HG02759 (cell line): ENCODE measurements at regions not wholly inside any gene's neighbourhood (a gene's known extent, or its start where the extent isn't known, plus 50 kb on each side); places are given as distances from the start of the nearest gene placed in this dataset.
"Not testable (repeated sequence)": the region's sequence is repeated elsewhere in the genome, so short reads cannot be mapped to it uniquely, and the experiment has no call there.

Source experiments
- ATAC-seq: cut with Tn5 transposase; IDR thresholded peaks from one replicate; pipeline ENCODE4 v1.9.1; 2021; ENCODE audit warnings: mild to moderate bottlenecking, moderate library complexity; ENCODE audit not compliant: unreplicated experiment

DNA sequence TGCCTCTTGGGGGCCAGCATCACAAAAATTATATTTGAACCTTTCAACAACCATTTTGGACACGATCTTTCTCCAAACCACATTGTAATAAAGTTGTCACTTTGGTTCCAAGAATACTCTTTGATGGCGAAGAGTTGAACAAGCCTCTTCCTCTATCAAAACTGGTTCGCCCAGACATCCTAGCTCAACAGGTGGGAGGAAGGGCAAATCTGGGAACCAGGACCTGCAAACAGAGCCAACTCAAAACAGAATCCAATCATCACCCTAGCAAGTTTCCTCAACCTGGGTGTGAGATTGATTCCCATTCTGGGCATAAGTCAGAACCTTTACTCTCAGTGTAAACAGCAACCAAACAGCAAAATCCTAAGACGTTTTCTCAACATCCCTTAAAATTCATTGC, 141.2 kb upstream of the RREB1 start:
- ATAC-seq, result no peak

DNA sequence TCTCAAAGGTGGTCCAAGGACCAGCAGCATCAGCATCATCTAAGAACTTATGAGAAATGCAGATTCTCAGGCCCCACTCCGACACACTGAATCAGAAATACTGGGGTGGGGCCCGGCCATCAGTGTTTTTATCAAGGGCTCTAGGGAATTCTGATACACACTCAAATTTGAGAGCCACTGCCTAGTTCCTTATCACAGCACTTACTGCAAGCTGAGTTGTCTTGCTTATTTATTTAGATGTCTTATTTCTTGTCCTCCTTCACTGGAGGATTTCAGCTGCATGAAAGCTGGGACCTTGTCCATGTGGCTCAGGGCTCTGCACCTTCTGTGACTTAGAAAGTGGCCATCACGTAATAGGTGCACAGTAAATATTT, 139.4 kb upstream of the RREB1 start:
- ATAC-seq, result no peak

DNA sequence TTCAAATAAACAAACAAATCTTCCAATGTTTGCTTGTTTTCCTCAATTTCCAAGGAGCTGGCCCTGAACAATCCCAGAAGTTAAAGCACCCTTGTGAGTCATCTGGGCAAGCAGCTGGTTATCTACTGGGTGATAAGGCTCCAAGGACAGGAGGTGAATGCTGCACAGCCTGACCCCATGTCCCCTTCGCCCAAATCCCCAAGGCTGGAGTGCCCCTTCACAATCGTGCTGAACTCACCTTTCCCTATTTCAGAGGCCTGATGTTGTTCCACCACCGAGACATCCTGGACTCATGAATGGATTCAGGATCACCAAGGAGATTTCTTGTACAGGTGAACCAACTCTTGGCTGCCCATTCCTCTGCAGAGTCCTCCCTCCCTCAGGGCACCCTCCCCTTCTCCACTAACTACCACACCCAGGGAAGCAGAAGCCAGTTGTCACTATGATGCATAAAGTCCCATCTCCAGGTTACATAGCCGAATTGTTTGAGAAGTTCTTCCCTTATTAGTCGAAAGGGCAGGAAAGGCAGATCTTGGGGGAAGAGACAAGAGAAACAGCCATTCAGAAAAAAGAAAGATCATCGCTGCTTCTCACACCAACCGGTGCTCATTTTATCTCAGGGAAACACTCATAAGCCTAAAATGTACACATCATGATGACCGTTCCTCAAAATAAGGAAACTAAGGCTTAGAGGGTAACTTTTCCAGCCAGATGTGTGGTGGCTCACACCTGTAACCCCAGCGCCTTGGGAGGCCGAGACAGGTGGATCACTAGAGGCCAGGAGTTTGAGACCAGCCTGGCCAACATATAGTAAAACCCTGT, 138.8 kb upstream of the RREB1 start:
- no peak for ATAC-seq

DNA sequence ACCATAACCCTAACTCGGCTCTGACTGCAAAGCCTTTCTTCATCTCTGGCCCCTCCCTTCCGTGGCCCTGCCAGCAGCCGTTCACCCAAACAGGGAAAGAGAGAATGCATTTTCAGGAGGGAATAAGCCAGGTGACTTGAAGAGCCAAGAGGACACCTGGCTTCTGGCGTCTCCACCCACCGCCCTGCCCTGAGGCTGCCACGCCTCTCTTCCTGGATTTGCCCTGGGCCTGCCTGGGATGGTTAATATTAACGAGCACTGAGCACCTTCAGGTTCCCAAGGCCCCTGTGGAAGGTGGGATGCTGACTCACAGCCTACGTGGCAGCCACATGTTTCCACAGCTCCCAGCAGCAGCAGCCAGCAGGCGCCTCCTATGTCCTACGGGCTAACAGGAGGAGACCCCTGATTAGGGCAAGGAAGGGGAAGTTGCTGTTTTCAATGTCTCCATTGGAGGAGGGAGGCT, 138.0 kb upstream of the RREB1 start:
- no peak for ATAC-seq

DNA sequence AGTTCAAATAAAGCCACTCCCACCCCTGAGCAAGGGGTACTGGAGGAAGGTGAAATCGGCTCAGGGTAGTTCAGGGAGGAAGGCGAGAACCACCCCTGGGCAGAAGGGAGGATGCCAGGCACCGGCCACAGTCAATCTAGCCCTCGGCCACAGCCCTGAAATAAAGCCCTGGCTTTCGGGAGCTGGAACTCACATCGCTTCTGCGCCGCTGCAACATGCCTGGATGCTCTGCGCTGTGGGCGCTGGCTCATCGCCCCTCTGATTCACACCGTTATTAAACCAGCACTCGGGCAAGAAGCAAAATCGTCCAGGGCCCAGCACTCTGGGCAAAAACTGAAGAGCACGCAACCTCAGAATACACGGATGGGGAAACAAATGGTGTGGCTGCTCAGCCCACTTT, 136.9 kb upstream of the RREB1 start:
- no peak for ATAC-seq

DNA sequence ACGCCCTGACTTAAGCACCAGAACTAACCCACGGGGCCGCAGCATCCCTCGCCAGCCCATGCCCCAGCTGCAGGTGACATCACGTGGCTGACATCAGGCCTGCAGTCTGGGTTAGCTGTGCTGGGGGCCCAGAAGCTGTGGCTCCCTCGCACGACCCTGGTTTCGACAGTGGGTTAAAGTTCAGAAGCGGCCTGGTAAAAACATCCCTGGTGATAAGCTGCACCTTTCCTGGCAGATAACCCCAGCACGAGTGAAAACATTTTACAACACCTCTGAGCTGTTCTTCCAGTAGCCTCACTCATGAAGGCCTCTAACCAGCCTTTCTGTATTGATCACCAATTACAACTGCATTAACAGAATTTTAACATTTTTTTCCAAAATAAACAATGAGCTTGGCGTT, 136.4 kb upstream of the RREB1 start:
- ATAC-seq, result no peak

DNA sequence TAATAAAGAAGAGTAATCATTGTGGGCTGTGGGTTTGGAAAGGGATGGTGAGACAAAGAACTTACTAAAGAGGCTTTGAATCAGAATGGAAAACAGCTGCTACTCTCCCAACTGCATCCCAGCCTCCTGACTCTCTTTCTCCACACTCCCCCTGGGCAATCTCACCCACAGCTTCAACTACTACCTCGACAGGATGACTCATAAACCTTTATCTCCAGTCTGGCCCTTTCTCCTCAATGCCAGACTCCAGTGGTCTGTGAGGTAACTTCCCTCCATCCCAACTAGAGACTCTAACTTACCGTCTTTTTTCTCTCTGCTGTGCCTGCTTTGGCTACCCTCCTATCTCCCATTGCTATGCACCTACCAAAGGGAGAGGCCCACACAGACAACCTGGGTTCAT, 135.3 kb upstream of the RREB1 start:
- no peak for ATAC-seq

DNA sequence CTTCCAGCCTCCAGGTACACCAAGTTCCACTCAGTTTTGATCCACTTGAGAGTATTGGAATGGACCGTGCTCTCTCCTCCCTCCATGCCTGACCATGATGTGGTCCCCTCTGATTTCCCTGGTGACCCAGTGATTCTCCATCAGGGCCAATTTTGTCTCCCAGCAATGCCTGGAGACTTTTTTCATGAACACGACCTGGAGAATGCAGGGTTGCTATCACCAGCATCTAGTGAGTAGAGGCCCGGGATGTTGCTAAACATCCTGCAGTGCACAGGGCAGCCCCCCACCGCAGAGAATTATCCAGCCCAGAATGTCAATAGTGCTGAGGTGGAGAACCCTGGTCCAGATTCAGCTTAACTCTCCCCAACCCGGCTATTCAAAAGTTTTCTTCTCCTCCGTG, 134.0 kb upstream of the RREB1 start:
- no peak for ATAC-seq

DNA sequence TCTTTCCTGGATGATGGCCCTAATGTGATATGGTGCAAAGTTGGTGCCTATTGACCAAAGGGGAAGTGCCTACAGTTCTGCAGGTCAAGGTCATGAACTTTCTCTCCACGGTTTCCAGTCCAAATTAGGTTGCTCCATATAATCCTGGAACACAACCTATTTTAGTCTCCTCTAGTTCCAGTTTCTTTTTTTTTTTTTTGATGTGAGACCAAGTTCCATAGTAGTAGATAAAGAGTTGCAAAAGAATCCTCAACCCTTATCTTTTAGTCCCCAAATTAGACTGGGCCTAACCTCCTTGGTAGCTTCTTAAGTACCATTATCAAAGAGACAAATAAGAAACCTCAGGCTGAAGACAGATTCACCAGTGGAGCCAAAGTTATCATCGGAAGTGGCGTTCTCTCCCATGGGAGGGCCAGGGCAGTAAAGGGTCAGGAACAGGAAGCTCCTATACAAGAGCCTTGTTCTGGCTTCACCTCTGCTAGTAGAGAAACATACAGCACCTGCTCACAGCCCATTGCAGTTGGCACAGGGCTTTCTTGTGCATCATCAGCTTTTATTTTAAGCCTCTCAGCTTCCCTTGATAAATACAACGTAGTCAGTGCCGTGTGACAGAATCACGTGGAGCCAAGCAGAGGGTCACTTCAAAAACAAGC, 132.2 kb upstream of the RREB1 start:
- ATAC-seq, result no peak

DNA sequence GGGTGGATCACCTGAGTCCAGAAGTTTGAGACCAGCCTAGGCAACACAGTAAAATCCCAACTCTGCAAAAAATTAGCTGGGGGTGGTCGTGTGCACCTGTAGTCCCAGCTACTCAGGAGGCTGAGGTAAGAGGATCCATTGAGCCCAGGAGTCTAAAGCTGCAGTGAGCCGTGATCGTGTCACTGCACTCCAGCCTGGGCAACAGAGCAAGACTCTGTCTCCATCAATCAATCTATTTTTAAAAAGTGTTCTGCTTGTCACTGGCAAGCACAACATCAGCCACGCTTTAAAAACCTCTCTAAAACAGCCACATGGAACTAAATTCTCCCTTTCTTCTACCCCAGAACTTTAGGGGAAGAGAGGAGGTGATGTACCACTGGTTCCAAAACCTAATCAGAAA, 131.6 kb upstream of the RREB1 start:
- ATAC-seq, result no peak

DNA sequence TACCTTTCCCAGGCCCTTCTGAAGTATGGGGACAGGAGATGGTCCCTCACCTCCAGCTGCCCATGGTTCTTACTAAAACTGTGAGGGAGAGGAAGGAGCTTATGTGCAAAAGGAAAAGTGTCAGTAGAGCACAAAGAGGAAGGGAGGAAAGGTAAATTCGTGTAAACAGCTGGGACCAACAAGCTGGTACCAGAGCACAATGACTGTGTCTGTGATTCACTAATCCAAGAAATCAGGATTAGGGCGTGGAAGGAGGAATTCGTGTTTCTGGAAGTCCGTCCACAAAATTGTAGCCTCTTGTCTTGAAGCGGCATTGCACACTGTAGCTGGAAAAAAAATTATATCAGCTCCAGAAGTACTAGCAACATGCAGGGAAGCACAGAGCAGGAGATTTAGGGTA, 129.0 kb upstream of the RREB1 start:
- ATAC-seq, result no peak

DNA sequence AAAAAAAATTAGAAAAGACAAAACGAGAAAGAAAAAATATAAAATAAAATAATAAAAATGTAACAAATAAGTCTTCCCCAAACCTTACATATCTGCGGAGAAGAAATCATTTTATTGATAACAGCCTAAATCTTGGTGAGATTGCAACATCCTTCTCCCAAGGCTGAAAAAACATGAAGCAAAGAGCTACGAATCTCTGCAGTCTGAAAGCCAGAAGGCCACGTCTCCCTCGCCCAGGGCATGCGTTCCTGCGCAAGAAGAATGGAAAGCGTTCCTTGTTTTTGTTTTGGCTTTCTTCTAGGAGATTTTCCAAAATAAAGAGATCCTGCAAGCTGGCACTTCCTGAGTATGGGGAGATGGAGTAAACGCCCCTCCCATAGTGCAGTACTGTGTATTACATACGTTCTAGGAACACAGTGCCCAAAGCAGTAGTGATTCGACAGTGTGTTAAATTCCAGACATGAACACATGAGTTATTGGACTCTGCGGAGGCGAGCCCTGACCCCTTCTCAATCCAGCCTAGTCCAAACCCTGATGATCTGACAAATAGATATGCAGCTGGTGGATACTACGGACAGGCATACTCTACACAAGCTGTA, 126.7 kb upstream of the RREB1 start:
- ATAC-seq, result no peak

DNA sequence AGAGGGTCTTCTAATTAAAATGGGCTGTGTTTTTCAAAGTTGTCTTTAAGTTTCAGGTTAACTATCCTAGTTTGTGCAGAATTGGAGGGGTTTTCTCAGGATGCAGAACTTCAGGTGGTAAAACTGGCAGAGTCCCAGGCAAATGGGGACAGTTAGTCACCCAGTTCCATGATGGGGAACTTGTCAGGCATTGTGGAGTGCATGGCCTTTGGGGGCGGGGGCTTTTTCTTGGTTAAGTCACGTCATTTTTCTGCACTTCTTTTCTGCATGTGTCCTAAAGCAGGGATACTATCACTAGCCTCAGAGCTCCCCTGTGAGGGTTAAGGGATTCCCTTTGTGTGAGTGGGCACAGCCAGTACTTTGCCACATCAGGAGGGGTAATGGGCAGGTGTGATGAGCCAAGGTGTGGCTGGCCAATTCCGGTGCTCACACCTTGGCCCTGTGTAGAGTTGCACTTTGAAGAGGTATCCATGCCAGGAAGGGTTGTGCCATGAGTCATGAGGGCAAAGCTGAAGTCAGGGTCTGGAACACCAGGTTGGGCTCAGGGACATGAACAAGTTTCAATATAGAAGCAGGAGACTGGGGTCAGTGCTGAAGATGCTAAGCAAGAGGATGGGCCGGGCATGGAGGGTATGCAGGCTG, 126.0 kb upstream of the RREB1 start:
- ATAC-seq, result no peak

DNA sequence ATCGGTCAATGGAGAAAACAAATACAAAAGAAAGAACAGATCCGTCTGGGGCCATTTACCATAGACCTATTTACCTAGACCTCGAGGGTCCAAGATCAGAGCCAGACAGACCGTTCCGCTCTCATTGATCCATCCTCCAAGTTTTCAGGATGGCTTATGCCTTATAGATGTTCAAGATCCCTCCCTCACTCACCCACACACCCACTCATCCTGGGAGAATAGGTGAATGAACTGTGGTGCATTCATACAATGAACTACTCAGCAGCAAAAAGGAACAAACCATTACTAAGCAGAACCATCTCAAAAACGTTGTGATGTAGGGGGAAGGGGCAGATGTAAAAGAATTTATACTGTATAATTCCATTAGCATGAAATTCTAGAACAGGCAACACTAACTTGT, 125.1 kb upstream of the RREB1 start:
- no peak for ATAC-seq

DNA sequence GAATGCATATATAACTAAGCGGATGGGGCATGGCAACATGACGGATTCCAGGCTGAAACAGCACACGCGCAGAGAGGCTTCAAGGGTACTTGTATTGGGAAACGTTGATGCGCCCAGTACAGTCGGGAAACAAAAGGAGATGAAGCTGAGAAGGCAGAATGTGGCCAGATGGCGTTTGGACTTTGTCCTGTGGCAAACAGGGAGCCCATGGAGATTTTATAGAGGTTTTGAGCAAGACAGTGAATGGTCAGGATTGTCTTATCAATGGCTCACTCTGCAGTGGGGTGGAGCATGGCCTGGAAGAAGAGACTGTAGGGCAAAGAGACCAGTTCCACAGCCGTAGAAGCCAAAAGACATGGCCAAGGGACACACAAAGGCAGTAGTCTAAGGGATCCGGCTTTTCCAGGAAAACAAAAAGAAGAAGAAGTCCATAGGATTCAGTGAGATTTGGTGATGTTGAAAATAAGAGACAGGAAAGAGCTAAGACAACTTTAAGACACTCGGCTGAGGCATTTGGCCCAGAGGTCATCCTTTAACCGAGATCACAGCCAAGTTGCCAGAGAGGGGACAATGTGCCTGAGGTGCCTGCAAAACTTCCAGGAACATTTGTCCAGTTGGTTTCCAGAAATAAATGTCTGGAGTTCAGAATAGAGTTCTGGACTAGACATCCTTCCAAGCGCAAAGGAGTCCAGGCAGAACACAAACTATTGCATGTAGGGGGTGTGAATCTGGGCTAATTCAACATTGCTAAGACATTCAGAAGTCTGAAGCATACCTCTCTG, 123.0 kb upstream of the RREB1 start:
- no peak for ATAC-seq

DNA sequence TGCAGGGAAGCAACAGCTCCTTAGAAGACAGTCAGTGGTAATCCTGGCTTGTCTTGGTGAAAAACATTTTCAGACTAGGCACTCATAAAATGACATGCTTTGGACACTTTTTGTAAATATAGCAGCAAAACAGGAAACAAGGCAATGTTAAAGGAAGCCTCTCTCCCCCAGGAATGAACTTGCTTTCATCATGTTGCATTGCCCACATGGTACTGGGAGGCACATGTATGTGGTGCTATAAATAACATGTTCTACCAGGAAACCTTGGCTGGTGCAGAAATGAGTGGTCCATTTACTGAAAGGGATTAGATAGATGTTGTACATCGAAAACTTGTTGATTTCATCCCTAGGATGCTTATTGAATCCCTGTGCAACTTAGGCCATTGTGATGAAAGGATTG, 121.4 kb upstream of the RREB1 start:
- ATAC-seq, result no peak

DNA sequence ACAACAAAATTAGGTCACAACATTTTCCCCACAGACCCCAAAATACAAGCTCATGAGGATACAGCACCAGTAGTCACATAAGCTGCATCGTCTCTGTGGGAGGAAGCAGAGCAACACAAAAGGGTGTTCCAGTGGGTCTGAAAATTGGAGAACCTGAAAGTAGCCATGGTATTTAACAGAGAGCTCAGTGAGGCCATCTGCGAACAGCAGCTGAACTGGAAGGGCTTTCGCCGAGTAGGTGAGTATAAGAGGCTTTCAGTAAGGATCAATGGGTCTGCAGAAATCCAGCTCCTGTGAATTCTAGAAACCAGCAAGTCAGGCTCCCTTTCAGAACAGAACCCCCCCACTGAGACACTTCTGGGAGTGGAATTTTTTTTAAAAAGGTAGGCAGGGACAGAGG, 120.0 kb upstream of the RREB1 start:
- no peak for ATAC-seq

DNA sequence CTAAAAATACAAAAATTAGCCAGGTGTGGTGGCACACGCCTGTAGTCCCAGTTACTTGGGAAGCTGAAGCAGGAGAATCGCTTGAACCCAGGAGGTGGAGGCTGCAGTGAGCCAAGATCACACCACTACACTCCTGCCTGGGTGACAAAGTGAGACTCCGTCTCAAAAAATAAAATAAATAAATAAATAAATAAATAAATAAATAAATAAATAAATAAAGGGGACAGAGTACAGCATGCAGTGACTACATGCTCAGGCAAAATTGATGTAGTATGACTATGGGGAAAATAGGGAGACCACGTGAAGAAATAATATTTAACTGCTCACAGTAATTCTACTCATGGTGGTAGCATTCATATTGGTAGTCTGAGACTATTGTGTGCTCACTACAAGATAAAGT, 117.7 kb upstream of the RREB1 start:
- ATAC-seq, result not testable (repeated sequence)

DNA sequence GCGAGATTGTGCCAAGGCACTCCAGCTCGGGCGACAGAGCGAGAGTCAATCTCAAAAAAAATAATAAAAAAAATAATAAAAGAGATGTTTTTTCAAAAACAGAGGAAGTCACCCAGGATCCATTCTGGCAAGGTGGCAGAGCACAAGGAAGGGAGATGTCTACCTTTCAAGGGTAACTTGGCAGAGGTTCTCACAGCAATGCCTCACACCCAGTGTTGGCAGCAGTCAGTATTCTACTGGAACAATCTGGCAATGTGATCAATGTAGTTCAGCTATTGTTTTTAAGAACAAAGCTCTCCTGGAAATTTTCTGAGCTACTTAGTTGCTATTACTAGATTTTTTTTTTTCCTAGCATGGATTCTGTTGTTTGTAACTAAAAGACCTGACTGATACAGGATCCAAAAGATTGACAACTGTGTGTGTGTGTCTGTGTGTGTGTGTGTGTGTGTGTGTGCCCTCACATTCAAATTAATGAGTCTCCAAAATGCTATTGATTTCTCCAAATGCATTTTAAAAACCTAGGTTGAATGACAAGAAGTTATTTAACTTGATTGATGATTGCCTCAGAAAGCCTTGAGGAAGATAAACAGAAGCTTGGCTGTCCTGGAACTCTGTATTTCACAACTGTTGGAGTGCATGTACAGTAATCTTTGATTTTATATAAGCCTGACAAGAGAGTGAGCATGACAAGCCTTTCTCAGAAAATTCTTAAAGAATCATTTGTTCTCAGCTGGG, 114.1 kb upstream of the RREB1 start:
- no peak for ATAC-seq

DNA sequence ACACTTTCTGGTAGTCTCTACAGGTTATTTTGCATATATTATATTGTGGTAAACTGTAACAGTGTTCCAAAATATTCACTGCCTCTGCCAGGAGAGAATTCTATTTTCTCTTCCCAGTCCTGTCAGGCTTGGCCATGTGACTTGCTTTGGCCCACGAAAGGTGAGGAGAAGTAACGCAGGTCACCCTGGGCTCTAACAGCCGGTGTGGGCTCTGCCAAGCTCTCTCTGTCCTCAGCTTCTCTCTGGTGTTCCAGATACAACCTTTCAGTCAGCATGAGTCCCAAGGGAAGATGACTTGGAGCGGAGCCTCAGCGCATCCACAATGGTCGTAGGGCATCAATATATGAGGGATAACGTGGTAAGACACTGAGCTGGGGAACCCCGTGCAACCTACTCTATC, 113.0 kb upstream of the RREB1 start:
- no peak for ATAC-seq
